GM19043 (cell line): ENCODE measurements at regions not wholly inside any gene's neighbourhood (a gene's known extent, or its start where the extent isn't known, plus 50 kb on each side); places are given as distances from the start of the nearest gene placed in this dataset.

ENCODE experiments used
- ATAC-seq: cut with Tn5 transposase; IDR thresholded peaks from one replicate; pipeline ENCODE4 v1.9.1; 2021; ENCODE audit warnings: low read depth; ENCODE audit not compliant: unreplicated experiment

DNA sequence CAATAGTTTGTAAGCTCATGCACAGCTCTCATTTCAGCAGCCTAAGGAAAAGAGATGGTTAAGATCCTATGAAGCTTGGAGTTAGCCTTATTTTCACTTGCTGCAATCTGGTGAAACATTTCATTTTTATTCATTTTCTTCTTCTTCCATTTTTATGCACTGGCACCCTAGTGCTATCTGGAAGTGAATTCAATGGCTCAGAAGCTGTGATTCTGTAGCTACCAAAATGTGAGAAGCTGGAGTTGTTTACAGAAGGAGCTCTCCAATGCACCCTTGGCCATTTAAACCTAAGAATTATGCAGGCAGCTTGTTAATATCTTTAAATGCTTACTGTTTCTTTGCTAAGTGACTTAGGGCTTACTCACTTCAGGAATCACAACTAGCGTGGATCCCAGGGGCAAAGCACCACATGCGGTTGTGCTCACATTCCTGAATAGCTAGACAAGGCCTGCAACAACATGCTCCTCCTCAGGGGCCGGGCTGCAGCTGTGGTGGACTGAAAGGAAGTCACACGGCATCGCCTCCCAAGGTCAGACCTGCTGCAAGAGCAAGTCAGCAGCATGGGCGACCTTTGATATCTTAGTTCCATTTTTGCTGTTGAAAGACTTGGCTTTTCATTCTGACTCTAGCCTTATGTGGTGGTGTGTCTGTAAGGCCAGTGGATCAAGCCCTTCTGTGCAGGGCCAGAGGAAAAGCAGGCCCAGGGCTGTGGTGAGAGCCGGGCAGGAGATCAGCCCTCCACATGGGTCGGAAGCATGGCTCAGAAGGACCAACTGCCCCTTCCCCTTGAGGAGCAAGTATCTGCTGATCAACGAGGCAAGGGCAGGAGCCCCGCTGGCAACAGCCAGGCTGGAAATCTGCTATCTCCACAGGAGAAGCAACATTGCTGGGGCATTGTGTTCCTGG lies 91.9 kb upstream of the MBL2 start:
- no peak for ATAC-seq

GRCh38 chr10:52858722-52859121 lies 86.1 kb upstream of the MBL2 start:
- no peak for ATAC-seq

GRCh38 chr10:52855546-52856325 lies 83.2 kb upstream of the MBL2 start:
- no peak for ATAC-seq

- ATAC-seq = no peak
These were observed 81.1 kb upstream of the MBL2 start for GRCh38 chr10:52853704-52854103.

DNA sequence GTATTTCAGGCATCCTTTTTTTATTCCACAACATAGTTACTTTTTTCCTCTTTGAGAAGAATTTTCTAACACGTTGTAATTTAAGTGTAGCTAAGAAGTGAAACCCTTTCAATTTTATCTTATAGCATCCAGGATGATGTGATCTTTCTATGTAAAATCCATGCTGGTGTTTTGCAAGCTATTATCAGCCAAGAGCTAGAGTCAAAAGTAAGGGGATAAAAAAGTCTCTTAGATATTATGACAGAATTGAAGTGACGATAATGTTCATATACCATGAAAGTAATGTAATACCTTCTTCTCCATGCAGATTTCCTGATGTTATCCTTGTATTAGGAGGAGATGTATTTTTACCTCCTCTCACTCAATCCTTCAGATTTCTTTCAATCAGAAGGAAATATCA lies 64.2 kb upstream of the MBL2 start:
- no peak for ATAC-seq
